ENCODE measurements at regions not wholly inside any gene's neighbourhood (a gene's known extent, or its start where the extent isn't known, plus 50 kb on each side); places are given as distances from the start of the nearest gene placed in this dataset.
A peak's percentile ranks its signal among the peaks of the same experiment; 100 is the strongest.

DNA sequence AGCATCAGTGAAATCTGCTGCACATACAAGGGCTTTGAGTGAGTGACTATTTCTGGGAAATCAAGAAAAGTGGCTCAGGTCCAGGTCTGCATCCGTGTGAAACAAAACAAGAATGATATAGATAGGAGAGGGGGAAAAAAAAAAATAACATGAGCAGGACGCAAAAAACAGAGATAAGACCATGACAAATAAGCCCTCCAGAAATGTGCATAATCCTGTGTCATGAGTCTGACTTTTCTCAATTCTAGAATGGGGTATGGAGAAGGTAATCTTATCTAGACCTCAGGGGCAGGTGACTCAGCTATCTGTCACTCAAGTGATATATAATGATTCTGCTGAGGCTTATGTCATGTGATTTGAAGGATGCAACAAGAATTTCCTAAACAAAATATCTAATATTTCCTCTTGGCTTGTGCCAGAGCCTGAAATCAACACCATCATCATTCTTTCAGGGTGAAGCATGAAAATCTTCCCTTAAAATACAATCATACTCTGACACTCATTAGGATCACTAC lies 250.0 kb downstream of the PHLDA1 start:
- Histone ChIP-seq H3K36me3 (ENCODE audit: control insufficient read depth in 4 of 4, insufficient read depth in 3 of 4, low read depth in 1 of 4, low read length in 3 of 4) (no peaks in the 10 kb centered on the region), H3K4me3 (ENCODE audit: low read depth in 1 of 3, low read length in 3 of 3) (no peak overlapping the region), H3K9me3 (ENCODE audit: control insufficient read depth in 4 of 4, low read length in 3 of 4) (no peaks in the 10 kb centered on the region), H3K9ac (ENCODE audit: low read depth in 1 of 2, low read length in 2 of 2) (no peak overlapping the region), H3K27me3 (ENCODE audit: control insufficient read depth in 4 of 4, insufficient read depth in 4 of 4, low read length in 3 of 4) (no peaks in the 10 kb centered on the region), H3K4me1 (ENCODE audit: control insufficient read depth in 4 of 4, insufficient read depth in 4 of 4, low read length in 3 of 4) (peaks cover 0 to 13% (median 4%) of the 10 kb centered on the region in 4 donors), H3K27ac (ENCODE audit: low read depth in 1 of 2, low read length in 2 of 2) (peak overlapping the region in 1 of 2 donors; percentile 17)
- TF ChIP-seq SP1 (IDR thresholded peaks at IDR 0.05) (no peak), RXRA (IDR thresholded peaks at IDR 0.05) (no peak), EGR1 (IDR thresholded peaks at IDR 0.05; ENCODE audit: low read depth in 2 of 2) (no peak), FOXA2 (IDR thresholded peaks at IDR 0.05) (no peak), YY1 (IDR thresholded peaks at IDR 0.05) (no peak), RAD21 (IDR thresholded peaks at IDR 0.05) (no peak), REST (IDR thresholded peaks at IDR 0.05) (no peak), MAX (IDR thresholded peaks at IDR 0.05) (no peak), HNF4A (conservative IDR thresholded peaks at IDR 0.05) (no peak), TAF1 (conservative IDR thresholded peaks at IDR 0.05) (no peak), JUND (IDR thresholded peaks at IDR 0.05) (no peak), ATF3 (IDR thresholded peaks at IDR 0.05) (no peak)
- TF ChIP-seq, protein P1, sequence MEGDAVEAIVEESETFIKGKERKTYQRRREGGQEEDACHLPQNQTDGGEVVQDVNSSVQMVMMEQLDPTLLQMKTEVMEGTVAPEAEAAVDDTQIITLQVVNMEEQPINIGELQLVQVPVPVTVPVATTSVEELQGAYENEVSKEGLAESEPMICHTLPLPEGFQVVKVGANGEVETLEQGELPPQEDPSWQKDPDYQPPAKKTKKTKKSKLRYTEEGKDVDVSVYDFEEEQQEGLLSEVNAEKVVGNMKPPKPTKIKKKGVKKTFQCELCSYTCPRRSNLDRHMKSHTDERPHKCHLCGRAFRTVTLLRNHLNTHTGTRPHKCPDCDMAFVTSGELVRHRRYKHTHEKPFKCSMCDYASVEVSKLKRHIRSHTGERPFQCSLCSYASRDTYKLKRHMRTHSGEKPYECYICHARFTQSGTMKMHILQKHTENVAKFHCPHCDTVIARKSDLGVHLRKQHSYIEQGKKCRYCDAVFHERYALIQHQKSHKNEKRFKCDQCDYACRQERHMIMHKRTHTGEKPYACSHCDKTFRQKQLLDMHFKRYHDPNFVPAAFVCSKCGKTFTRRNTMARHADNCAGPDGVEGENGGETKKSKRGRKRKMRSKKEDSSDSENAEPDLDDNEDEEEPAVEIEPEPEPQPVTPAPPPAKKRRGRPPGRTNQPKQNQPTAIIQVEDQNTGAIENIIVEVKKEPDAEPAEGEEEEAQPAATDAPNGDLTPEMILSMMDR (IDR thresholded peaks at IDR 0.05; ENCODE audit: low read depth, low read length, missing input control), result no peak
- WGBS, result 77% methylated on average over 2 of the region's 2 CpGs
- DNase-seq (ENCODE audit: low spot score), result no peak

GRCh38 chr12:75779891-75780496 lies 251.6 kb downstream of the PHLDA1 start:
- H3K9ac ChIP-seq (ENCODE audit: low read depth in 1 of 2, low read length in 2 of 2), result no peak overlapping the region
- H3K4me1 ChIP-seq (ENCODE audit: control insufficient read depth in 4 of 4, insufficient read depth in 4 of 4, low read length in 3 of 4), result peaks cover 0 to 12% (median 4%) of the 10 kb centered on the region in 4 donors
- no peak overlapping the region for H3K4me3 ChIP-seq (ENCODE audit: low read depth in 1 of 3, low read length in 3 of 3)
- no peak overlapping the region for H3K27ac ChIP-seq (ENCODE audit: low read depth in 1 of 2, low read length in 2 of 2)
- no peak for DNase-seq (ENCODE audit: low spot score)
- H3K36me3 ChIP-seq (ENCODE audit: control insufficient read depth in 4 of 4, insufficient read depth in 3 of 4, low read depth in 1 of 4, low read length in 3 of 4), result no peaks in the 10 kb centered on the region
- H3K27me3 ChIP-seq (ENCODE audit: control insufficient read depth in 4 of 4, insufficient read depth in 4 of 4, low read length in 3 of 4), result no peaks in the 10 kb centered on the region
- no peaks in the 10 kb centered on the region for H3K9me3 ChIP-seq (ENCODE audit: control insufficient read depth in 4 of 4, low read length in 3 of 4)
- TF ChIP-seq JUND (IDR thresholded peaks at IDR 0.05) (no peak), TAF1 (conservative IDR thresholded peaks at IDR 0.05) (no peak), FOXA2 (IDR thresholded peaks at IDR 0.05) (no peak), NR2F2 (IDR thresholded peaks at IDR 0.05) (no peak), FOXA1 (IDR thresholded peaks at IDR 0.05) (no peak), GABPA (IDR thresholded peaks at IDR 0.05 in 1 of 2, conservative IDR thresholded peaks at IDR 0.05 in 1 of 2) (no peak), HNF4A (conservative IDR thresholded peaks at IDR 0.05) (no peak), ATF3 (IDR thresholded peaks at IDR 0.05) (no peak), MAX (IDR thresholded peaks at IDR 0.05) (no peak), RAD21 (IDR thresholded peaks at IDR 0.05) (no peak), SP1 (IDR thresholded peaks at IDR 0.05) (no peak)
- TF ChIP-seq, protein P1 (IDR thresholded peaks at IDR 0.05; ENCODE audit: low read depth, low read length, missing input control), result no peak
- WGBS, result 78% methylated on average over 5 of the region's 5 CpGs

Measured in liver (tissue), 8 donors.